ENCODE measurements at regions not wholly inside any gene's neighbourhood (a gene's known extent, or its start where the extent isn't known, plus 50 kb on each side); places are given as distances from the start of the nearest gene placed in this dataset.

- Mint-ChIP-seq H3K27me3 (peaks cover 81 to 84% of the 10 kb centered on the region in 2 donors), H3K4me1 (ENCODE audit: low read depth in 2 of 2) (peaks cover 18 to 23% of the 10 kb centered on the region in 2 donors), H3K4me3 (peak overlapping the region; percentile 74 to 78), H3K36me3 (ENCODE audit: insufficient read depth) (no peaks in the 10 kb centered on the region), H3K27ac (peak overlapping the region; percentile 1 to 9), H3K9me3 (peaks cover 0 to 3% of the 10 kb centered on the region in 2 donors)
- ATAC-seq (replicated peaks), result peak; percentile 36
- DNase-seq, result no peak
Measured at GRCh38 chr5:88666761-88667495, 216.1 kb downstream of the MEF2C start.

GRCh38 chr5:88665750-88666215 lies 217.2 kb downstream of the MEF2C start:
- DNase-seq, result no peak
- Mint-ChIP-seq H3K9me3 (peaks cover 0 to 3% of the 10 kb centered on the region in 2 donors), H3K27me3 (peaks cover 85 to 86% of the 10 kb centered on the region in 2 donors), H3K36me3 (ENCODE audit: insufficient read depth) (peaks cover 4% of the 10 kb centered on the region), H3K4me1 (ENCODE audit: low read depth in 2 of 2) (peaks cover 26 to 28% of the 10 kb centered on the region in 2 donors), H3K4me3 (peak overlapping the region; percentile 74 to 78), H3K27ac (no peak overlapping the region)
- no peak for ATAC-seq (replicated peaks)

DNA sequence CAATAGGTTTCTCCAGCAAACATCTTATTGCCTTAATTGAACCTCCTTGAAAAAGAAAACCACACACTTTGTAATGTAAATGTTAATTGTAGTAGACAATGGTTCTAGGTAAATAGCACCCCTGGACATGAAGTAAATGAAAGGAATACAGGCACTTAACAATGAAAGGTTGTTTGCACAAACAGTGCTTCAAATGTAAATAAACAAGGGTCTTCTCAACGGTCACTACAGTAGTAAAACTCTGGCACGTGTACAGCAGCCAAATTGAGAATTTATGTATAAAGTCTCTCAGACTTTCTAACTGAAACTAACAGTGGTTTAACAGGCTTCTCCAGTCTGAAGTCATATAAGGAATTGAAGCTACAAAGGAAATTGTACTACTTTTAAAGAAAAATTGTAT lies 218.3 kb downstream of the MEF2C start:
- no peak for DNase-seq
- Mint-ChIP-seq H3K4me3 (no peak overlapping the region), H3K36me3 (ENCODE audit: insufficient read depth) (peaks cover 8% of the 10 kb centered on the region), H3K27me3 (peaks cover 83 to 85% of the 10 kb centered on the region in 2 donors), H3K9me3 (peaks cover 0 to 3% of the 10 kb centered on the region in 2 donors), H3K27ac (no peak overlapping the region), H3K4me1 (ENCODE audit: low read depth in 2 of 2) (peaks cover 26 to 31% of the 10 kb centered on the region in 2 donors)
- ATAC-seq (replicated peaks), result no peak

GRCh38 chr5:88663793-88664216 lies 219.2 kb downstream of the MEF2C start:
- H3K4me1 Mint-ChIP-seq (ENCODE audit: low read depth in 2 of 2), result peaks cover 26 to 31% of the 10 kb centered on the region in 2 donors
- ATAC-seq (replicated peaks) (no peak), DNase-seq (no peak)
- peaks cover 0 to 3% of the 10 kb centered on the region in 2 donors for H3K9me3 Mint-ChIP-seq
- H3K4me3 Mint-ChIP-seq, result no peak overlapping the region
- H3K36me3 Mint-ChIP-seq (ENCODE audit: insufficient read depth), result peaks cover 8% of the 10 kb centered on the region
- H3K27ac Mint-ChIP-seq, result no peak overlapping the region
- H3K27me3 Mint-ChIP-seq, result peaks cover 84 to 86% of the 10 kb centered on the region in 2 donors

DNA sequence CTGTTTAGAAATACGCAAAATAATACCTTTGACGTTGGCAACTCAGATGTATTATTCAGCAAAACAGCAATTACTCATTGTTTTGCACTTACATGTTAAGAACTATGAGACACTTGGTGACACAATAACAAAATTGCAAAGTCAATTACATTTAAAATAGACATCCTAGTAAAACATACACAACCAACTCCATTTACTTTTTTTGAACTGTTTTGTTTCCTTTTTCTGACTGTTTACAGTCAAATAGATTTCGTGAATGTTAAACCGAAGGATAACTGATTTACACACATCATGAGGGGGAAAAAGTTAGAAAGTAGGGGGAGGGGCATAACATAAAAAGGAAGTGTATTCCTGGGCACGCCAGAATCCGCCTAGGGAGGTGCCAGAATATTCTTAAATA lies 220.1 kb downstream of the MEF2C start:
- peaks cover 8% of the 10 kb centered on the region for H3K36me3 Mint-ChIP-seq (ENCODE audit: insufficient read depth)

GRCh38 chr5:88661806-88662207 lies 221.2 kb downstream of the MEF2C start:
- H3K4me3 Mint-ChIP-seq, result peak overlapping the region in 1 of 2 donors; percentile 76
- peaks cover 8% of the 10 kb centered on the region for H3K36me3 Mint-ChIP-seq (ENCODE audit: insufficient read depth)
- H3K27me3 Mint-ChIP-seq, result peaks cover 75 to 77% of the 10 kb centered on the region in 2 donors
- H3K4me1 Mint-ChIP-seq (ENCODE audit: low read depth in 2 of 2), result peaks cover 14 to 20% of the 10 kb centered on the region in 2 donors
- peaks cover 0 to 2% of the 10 kb centered on the region in 2 donors for H3K9me3 Mint-ChIP-seq
- no peak overlapping the region for H3K27ac Mint-ChIP-seq
- no peak for ATAC-seq (replicated peaks)
- no peak for DNase-seq

More for the DNA sequence above, 220.1 kb downstream of the MEF2C start:
- peaks cover 0 to 2% of the 10 kb centered on the region in 2 donors for H3K9me3 Mint-ChIP-seq
- H3K27ac Mint-ChIP-seq, result no peak overlapping the region
- no peak overlapping the region for H3K4me3 Mint-ChIP-seq
- H3K27me3 Mint-ChIP-seq, result peaks cover 84 to 86% of the 10 kb centered on the region in 2 donors
- DNase-seq (no peak), ATAC-seq (replicated peaks) (no peak)
- H3K4me1 Mint-ChIP-seq (ENCODE audit: low read depth in 2 of 2), result peaks cover 24 to 29% of the 10 kb centered on the region in 2 donors

GRCh38 chr5:88660947-88661805 lies 221.8 kb downstream of the MEF2C start:
- Mint-ChIP-seq H3K9me3 (peaks cover 0 to 2% of the 10 kb centered on the region in 2 donors), H3K4me1 (ENCODE audit: low read depth in 2 of 2) (peaks cover 8 to 14% of the 10 kb centered on the region in 2 donors), H3K36me3 (ENCODE audit: insufficient read depth) (peaks cover 8% of the 10 kb centered on the region), H3K27me3 (peaks cover 69 to 70% of the 10 kb centered on the region in 2 donors), H3K27ac (peak overlapping the region in 1 of 2 donors; percentile 26), H3K4me3 (peak overlapping the region; percentile 66 to 76)
- ATAC-seq (replicated peaks) (peak; percentile 66), DNase-seq (no peak)

DNA sequence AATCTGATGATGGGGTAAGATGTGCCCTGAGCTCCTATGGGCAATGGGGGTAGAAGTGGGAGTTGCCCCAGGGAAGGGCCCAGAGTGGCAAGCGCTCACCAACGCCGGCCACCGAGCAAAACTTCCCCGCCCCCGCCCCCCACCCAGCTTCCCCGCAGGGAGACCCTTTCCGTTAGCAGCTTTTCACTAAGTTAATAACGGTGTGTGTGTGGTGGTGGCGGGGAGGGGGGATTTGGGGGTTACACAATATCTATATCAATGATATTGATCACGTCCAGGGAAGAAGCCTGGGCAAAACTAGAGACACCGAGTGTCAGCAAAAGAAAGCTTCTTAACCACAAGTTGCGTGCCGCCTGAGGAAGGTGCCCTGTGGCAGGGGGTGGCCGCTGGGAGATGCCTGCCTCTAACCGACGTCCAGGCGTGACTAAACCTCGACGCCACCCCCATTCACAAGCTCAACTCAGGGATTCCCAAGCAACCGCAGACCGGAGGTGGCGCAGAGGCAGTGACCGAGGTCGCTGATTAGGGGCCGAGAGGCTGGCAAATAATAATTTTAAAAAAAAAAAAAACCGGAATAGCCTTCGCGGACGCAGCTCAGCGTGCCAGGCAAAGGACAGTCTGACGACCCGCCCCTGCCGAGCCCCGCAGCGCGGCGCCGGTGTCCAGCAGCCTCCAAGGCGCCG lies 222.6 kb downstream of the MEF2C start:
- Mint-ChIP-seq H3K27ac (no peak overlapping the region), H3K4me1 (ENCODE audit: low read depth in 2 of 2) (peaks cover 8% of the 10 kb centered on the region in 2 donors), H3K27me3 (peaks cover 61 to 63% of the 10 kb centered on the region in 2 donors), H3K36me3 (ENCODE audit: insufficient read depth) (peaks cover 8% of the 10 kb centered on the region), H3K4me3 (peak overlapping the region; percentile 66 to 76), H3K9me3 (peaks cover 0 to 2% of the 10 kb centered on the region in 2 donors)
- DNase-seq (no peak), ATAC-seq (replicated peaks) (peak; percentile 33)

DNA sequence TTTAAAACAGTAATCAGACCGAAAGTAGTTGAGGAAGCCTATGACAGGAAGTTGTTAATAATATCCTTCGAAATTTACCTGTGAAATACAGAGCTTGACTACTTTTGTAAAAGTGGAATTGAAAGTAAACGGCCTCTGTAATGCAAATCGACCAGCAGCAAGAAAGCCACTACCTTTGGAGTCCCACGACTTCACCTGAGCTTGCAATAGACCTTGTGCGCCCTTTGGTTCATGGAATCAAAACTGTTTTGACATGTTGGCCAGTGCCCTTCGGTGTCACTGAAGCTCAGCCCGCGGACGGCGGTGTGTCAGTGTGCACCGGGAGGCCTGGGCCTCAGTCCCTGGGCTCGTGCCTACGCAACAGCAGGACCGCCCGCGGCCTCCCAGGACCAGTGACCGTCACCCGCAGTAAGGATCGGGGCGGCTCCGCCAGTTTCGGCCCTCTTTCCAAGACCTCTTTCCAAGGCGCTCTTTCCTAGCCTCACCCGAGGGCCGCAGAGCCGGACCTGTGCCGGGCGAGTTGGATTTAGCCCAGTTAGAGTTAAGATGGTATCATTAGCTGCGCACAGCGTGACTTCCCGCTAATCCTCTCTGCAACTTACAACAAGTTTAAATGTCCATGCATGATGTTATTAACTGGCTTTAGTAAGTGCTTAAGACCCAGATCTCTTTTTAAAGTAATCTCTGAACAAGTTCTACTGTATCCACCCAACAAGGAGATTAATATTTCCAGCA lies 223.3 kb downstream of the MEF2C start:
- H3K36me3 Mint-ChIP-seq (ENCODE audit: insufficient read depth), result peaks cover 8% of the 10 kb centered on the region
- peaks cover 8% of the 10 kb centered on the region in 2 donors for H3K4me1 Mint-ChIP-seq (ENCODE audit: low read depth in 2 of 2)
- peaks cover 0 to 2% of the 10 kb centered on the region in 2 donors for H3K9me3 Mint-ChIP-seq
- H3K27ac Mint-ChIP-seq, result no peak overlapping the region
- peaks cover 58 to 60% of the 10 kb centered on the region in 2 donors for H3K27me3 Mint-ChIP-seq
- DNase-seq (no peak), ATAC-seq (replicated peaks) (no peak)
- H3K4me3 Mint-ChIP-seq, result peak overlapping the region; percentile 44 to 66

DNA sequence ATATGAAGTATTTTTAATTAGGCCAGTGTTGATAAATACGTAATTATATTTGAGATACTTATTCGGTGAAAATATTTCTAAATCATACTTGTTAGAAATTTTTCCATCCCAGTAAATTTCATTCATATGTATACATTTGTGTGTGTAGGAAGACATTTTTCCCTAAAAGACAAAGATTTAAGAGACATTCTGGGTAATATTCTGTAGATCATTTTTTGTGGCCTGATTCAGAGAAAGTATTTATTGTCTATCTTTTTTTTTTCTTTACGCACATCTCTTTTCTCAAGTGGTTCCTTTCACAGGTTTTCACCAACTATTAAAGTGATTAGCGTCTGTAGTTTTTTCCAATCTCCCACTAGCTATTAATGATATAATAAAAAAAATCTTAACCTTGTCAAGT lies 224.1 kb downstream of the MEF2C start:
- H3K27me3 Mint-ChIP-seq, result peaks cover 50 to 52% of the 10 kb centered on the region in 2 donors
- peaks cover 0 to 2% of the 10 kb centered on the region in 2 donors for H3K9me3 Mint-ChIP-seq
- H3K36me3 Mint-ChIP-seq (ENCODE audit: insufficient read depth), result peaks cover 8% of the 10 kb centered on the region
- H3K4me1 Mint-ChIP-seq (ENCODE audit: low read depth in 2 of 2), result peaks cover 8% of the 10 kb centered on the region in 2 donors
- ATAC-seq (replicated peaks) (no peak), DNase-seq (no peak)
- no peak overlapping the region for H3K27ac Mint-ChIP-seq
- H3K4me3 Mint-ChIP-seq, result no peak overlapping the region

GRCh38 chr5:88657906-88658775 lies 224.8 kb downstream of the MEF2C start:
- no peak for DNase-seq
- Mint-ChIP-seq H3K27ac (no peak overlapping the region), H3K27me3 (peaks cover 42 to 44% of the 10 kb centered on the region in 2 donors), H3K4me1 (ENCODE audit: low read depth in 2 of 2) (peaks cover 8% of the 10 kb centered on the region in 2 donors), H3K36me3 (ENCODE audit: insufficient read depth) (peaks cover 8% of the 10 kb centered on the region), H3K9me3 (no peaks in the 10 kb centered on the region), H3K4me3 (no peak overlapping the region)
- no peak for ATAC-seq (replicated peaks)

GRCh38 chr5:88657136-88657535 lies 225.8 kb downstream of the MEF2C start:
- Mint-ChIP-seq H3K27ac (no peak overlapping the region), H3K4me1 (ENCODE audit: low read depth in 2 of 2) (peaks cover 8% of the 10 kb centered on the region in 2 donors), H3K27me3 (peaks cover 37 to 43% of the 10 kb centered on the region in 2 donors), H3K4me3 (no peak overlapping the region), H3K36me3 (ENCODE audit: insufficient read depth) (peaks cover 12% of the 10 kb centered on the region), H3K9me3 (no peaks in the 10 kb centered on the region)
- DNase-seq, result no peak
- ATAC-seq (replicated peaks), result no peak
